Trophoblast cell (in vitro differentiated cells and primary cell): ENCODE measurements at regions not wholly inside any gene's neighbourhood (a gene's known extent, or its start where the extent isn't known, plus 50 kb on each side); places are given as distances from the start of the nearest gene placed in this dataset.

Experiments used
- DNase-seq, 2 donors: peaks; one replicate each; pipeline ENCODE4 v3.0.0-alpha.2; 2016
- H2AFZ ChIP-seq: 2 replicates; pipeline ENCODE4 v1.6.1; 2013; ENCODE audit warnings: low read length, moderate library complexity, mild to moderate bottlenecking; ENCODE audit not compliant: insufficient read depth, poor library complexity
- H2AK5ac ChIP-seq: 2 replicates; pipeline ENCODE4 v1.6.1; 2013; ENCODE audit warnings: mild to moderate bottlenecking, low read length
- H2BK120ac ChIP-seq: 2 replicates; pipeline ENCODE4 v1.6.1; 2013; ENCODE audit warnings: low read length, mild to moderate bottlenecking, moderate library complexity; ENCODE audit not compliant: insufficient read depth, poor library complexity
- H2BK12ac ChIP-seq: 2 replicates; pipeline ENCODE4 v1.6.1; 2013; ENCODE audit warnings: mild to moderate bottlenecking, low read length, moderate library complexity
- H2BK5ac ChIP-seq: 2 replicates; pipeline ENCODE4 v1.6.1; 2013; ENCODE audit warnings: low read length, low read depth, moderate library complexity, mild to moderate bottlenecking; ENCODE audit not compliant: poor library complexity
- H3K14ac ChIP-seq: 2 replicates; pipeline ENCODE4 v1.6.1; 2013; ENCODE audit warnings: mild to moderate bottlenecking, low read length
- H3K18ac ChIP-seq: 2 replicates; pipeline ENCODE4 v1.6.1; 2013; ENCODE audit warnings: mild to moderate bottlenecking, low read length
- H3K23ac ChIP-seq: 2 replicates; pipeline ENCODE4 v1.6.1; 2013; ENCODE audit warnings: low read length
- H3K27ac ChIP-seq: 2 replicates; pipeline ENCODE4 v1.5.1; 2013; ENCODE audit warnings: low read depth, mild to moderate bottlenecking, inconsistent platforms, low read length, moderate library complexity
- H3K27me3 ChIP-seq: 2 replicates; pipeline ENCODE4 v1.6.1; 2013; ENCODE audit warnings: inconsistent platforms, mild to moderate bottlenecking, low read length, moderate library complexity; ENCODE audit not compliant: insufficient read depth
- H3K36me3 ChIP-seq, 2 experiments: 1 replicate in 1 of 2; 2 replicates in 1 of 2; pipeline ENCODE4 v1.6.1; 2013; ENCODE audit warnings: low read length in 2 of 2, mild to moderate bottlenecking in 2 of 2, moderate library complexity in 1 of 2; ENCODE audit not compliant: insufficient read depth in 2 of 2, control insufficient read depth in 1 of 2
- H3K4ac ChIP-seq: 2 replicates; pipeline ENCODE4 v1.6.1; 2013; ENCODE audit warnings: low read depth, mild to moderate bottlenecking, low read length, moderate library complexity
- H3K4me1 ChIP-seq, 2 experiments: 1 replicate in 1 of 2; 2 replicates in 1 of 2; pipeline ENCODE4 v1.6.1; 2013; ENCODE audit warnings: low read length in 2 of 2, mild to moderate bottlenecking in 2 of 2, moderate library complexity in 1 of 2; ENCODE audit not compliant: insufficient read depth in 2 of 2, control insufficient read depth in 1 of 2
- H3K4me2 ChIP-seq: 2 replicates; pipeline ENCODE4 v1.6.1; 2013; ENCODE audit warnings: inconsistent platforms, mild to moderate bottlenecking, low read length, moderate library complexity
- H3K4me3 ChIP-seq: 2 replicates; pipeline ENCODE4 v1.5.1; 2013; ENCODE audit warnings: mild to moderate bottlenecking, low read depth, low read length, inconsistent platforms
- H3K79me1 ChIP-seq: one replicate; pipeline ENCODE4 v1.6.1; 2013; ENCODE audit warnings: low read length
- H3K79me2 ChIP-seq: 2 replicates; pipeline ENCODE4 v1.6.1; 2013; ENCODE audit warnings: low read length, mild to moderate bottlenecking; ENCODE audit not compliant: control insufficient read depth, insufficient read depth, poor library complexity
- H3K9ac ChIP-seq: 2 replicates; pipeline ENCODE4 v1.6.1; 2013; ENCODE audit warnings: mild to moderate bottlenecking, low read length
- H3K9me3 ChIP-seq: 2 replicates; pipeline ENCODE4 v1.6.1; 2013; ENCODE audit warnings: low read depth, mild to moderate bottlenecking, control low read depth, inconsistent platforms, low read length; ENCODE audit not compliant: insufficient read depth
- H4K12ac ChIP-seq: 2 replicates; pipeline ENCODE4 v1.6.1; 2013; ENCODE audit warnings: low read depth, mild to moderate bottlenecking, low read length, moderate library complexity
- H4K8ac ChIP-seq: 2 replicates; pipeline ENCODE4 v1.6.1; 2013; ENCODE audit warnings: low read depth, mild to moderate bottlenecking, low read length, moderate library complexity
- H4K91ac ChIP-seq: one replicate; pipeline ENCODE4 v1.6.1; 2013; ENCODE audit warnings: low read depth, mild to moderate bottlenecking, low read length, moderate library complexity
- WGBS: extraction: QIAGEN DNeasy Blood & Tissue Kit; methylation state at CpG from one replicate; pipeline ENCODE4 v1.1.7; 2013; ENCODE audit warnings: missing lambda C conversion rate; ENCODE audit not compliant: insufficient read length, insufficient coverage; ENCODE audit errors: extremely low coverage; 5-methylcytosine and 5-hydroxymethylcytosine counted together

- H2BK12ac ChIP-seq = no peak overlapping the region
- no peak overlapping the region for H3K18ac ChIP-seq
- H2AFZ ChIP-seq = no peak overlapping the region
- H3K4me3 ChIP-seq = no peak overlapping the region
- H3K4me2 ChIP-seq = no peak overlapping the region
- H3K9me3 ChIP-seq = no peaks in the 10 kb centered on the region
- no peak overlapping the region for H3K9ac ChIP-seq
- H2BK120ac ChIP-seq = no peak overlapping the region
- DNase-seq = no peak
- H2AK5ac ChIP-seq = no peak overlapping the region
- H3K4me1 ChIP-seq = peaks cover 0 to 9% of the 10 kb centered on the region in 2 experiments
- H2BK5ac ChIP-seq = no peak overlapping the region
- no peak overlapping the region for H4K12ac ChIP-seq
- H3K23ac ChIP-seq = no peak overlapping the region
- H4K8ac ChIP-seq = no peak overlapping the region
- H3K4ac ChIP-seq = no peak overlapping the region
- no peaks in the 10 kb centered on the region for H3K36me3 ChIP-seq
- WGBS = no CpG with 5 or more reads among the region's 2 CpGs
- H3K27ac ChIP-seq = no peak overlapping the region
- no peaks in the 10 kb centered on the region for H3K27me3 ChIP-seq
- H3K14ac ChIP-seq = no peak overlapping the region
- H4K91ac ChIP-seq = no peak overlapping the region
- no peaks in the 10 kb centered on the region for H3K79me1 ChIP-seq
- no peaks in the 10 kb centered on the region for H3K79me2 ChIP-seq
Observed at GRCh38 chr4:152159773-152160172, 376.1 kb downstream of the FBXW7 start.

- H2BK12ac ChIP-seq = no peak overlapping the region
Observed at GRCh38 chr4:152158225-152158624, 377.7 kb downstream of the FBXW7 start.

GRCh38 chr4:152157629-152158028 lies 378.3 kb downstream of the FBXW7 start:
- no peak overlapping the region for H3K27ac ChIP-seq

More at GRCh38 chr4:152158225-152158624, 377.7 kb downstream of the FBXW7 start:
- Histone ChIP-seq H2AFZ (no peak overlapping the region), H3K4me2 (no peak overlapping the region), H2BK5ac (no peak overlapping the region), H3K4me1 (peaks cover 0 to 6% of the 10 kb centered on the region in 2 experiments), H4K8ac (no peak overlapping the region), H3K23ac (no peak overlapping the region), H3K27me3 (no peaks in the 10 kb centered on the region), H3K27ac (no peak overlapping the region), H4K91ac (no peak overlapping the region), H3K79me1 (no peaks in the 10 kb centered on the region), H3K9ac (no peak overlapping the region), H3K4ac (no peak overlapping the region), H3K4me3 (no peak overlapping the region), H2AK5ac (no peak overlapping the region), H3K36me3 (no peaks in the 10 kb centered on the region), H3K14ac (no peak overlapping the region), H2BK120ac (no peak overlapping the region), H4K12ac (no peak overlapping the region), H3K18ac (no peak overlapping the region), H3K79me2 (no peaks in the 10 kb centered on the region), H3K9me3 (no peaks in the 10 kb centered on the region)
- no CpG with 5 or more reads among the region's 2 CpGs for WGBS
- no peak for DNase-seq

DNA sequence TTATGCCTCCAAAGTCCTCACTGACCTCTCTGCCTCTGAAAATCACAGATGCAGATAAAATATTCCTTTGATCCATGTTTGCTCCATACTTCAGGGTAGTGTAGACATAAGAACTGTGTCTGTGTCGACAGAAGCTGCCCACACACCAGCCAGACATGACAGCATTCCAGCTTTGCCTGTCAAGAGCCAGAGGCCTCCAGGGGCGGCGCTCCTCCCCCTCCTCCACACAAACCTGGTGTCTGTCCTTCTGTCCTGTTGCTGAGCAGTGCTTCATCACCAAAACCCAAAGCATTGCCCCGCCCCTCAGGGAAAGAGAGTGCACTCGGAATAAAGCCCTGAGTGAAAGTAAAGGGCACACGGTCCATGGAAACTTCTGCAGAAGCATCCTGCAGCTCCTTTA lies 379.4 kb downstream of the FBXW7 start:
- Histone ChIP-seq H3K4me3 (no peak overlapping the region), H3K9ac (no peak overlapping the region), H3K14ac (no peak overlapping the region), H3K4me1 (peaks cover 0 to 6% of the 10 kb centered on the region in 2 experiments), H2BK12ac (no peak overlapping the region), H3K23ac (no peak overlapping the region), H3K79me2 (no peaks in the 10 kb centered on the region), H3K4ac (no peak overlapping the region), H4K91ac (no peak overlapping the region), H2AK5ac (no peak overlapping the region), H3K27ac (no peak overlapping the region), H3K27me3 (no peaks in the 10 kb centered on the region), H3K18ac (no peak overlapping the region), H3K36me3 (no peaks in the 10 kb centered on the region), H3K79me1 (no peaks in the 10 kb centered on the region), H3K9me3 (no peaks in the 10 kb centered on the region), H4K8ac (no peak overlapping the region), H2AFZ (no peak overlapping the region), H2BK5ac (no peak overlapping the region), H3K4me2 (no peak overlapping the region), H2BK120ac (no peak overlapping the region), H4K12ac (no peak overlapping the region)
- no CpG with 5 or more reads among the region's 6 CpGs for WGBS
- peak; percentile 21 to 36 for DNase-seq

More at GRCh38 chr4:152157629-152158028, 378.3 kb downstream of the FBXW7 start:
- Histone ChIP-seq H3K23ac (no peak overlapping the region), H3K4me3 (no peak overlapping the region), H4K91ac (no peak overlapping the region), H3K79me2 (no peaks in the 10 kb centered on the region), H3K4me2 (no peak overlapping the region), H4K8ac (no peak overlapping the region), H3K36me3 (no peaks in the 10 kb centered on the region), H2AFZ (no peak overlapping the region), H3K14ac (no peak overlapping the region), H3K79me1 (no peaks in the 10 kb centered on the region), H2BK120ac (no peak overlapping the region), H3K4ac (no peak overlapping the region), H3K9me3 (no peaks in the 10 kb centered on the region), H3K4me1 (peaks cover 0 to 6% of the 10 kb centered on the region in 2 experiments), H2AK5ac (no peak overlapping the region), H3K9ac (no peak overlapping the region), H3K18ac (no peak overlapping the region), H3K27me3 (no peaks in the 10 kb centered on the region), H4K12ac (no peak overlapping the region), H2BK12ac (no peak overlapping the region), H2BK5ac (no peak overlapping the region)
- DNase-seq = no peak
- WGBS = no CpG with 5 or more reads among the region's 5 CpGs
